Neuronal stem cell (in vitro differentiated cells): ENCODE measurements at regions not wholly inside any gene's neighbourhood (a gene's known extent, or its start where the extent isn't known, plus 50 kb on each side); places are given as distances from the start of the nearest gene placed in this dataset.
A peak's percentile ranks its signal among the peaks of the same experiment; 100 is the strongest.

Experiments used
- DNase-seq: peaks from one replicate; pipeline ENCODE4 v3.0.0-alpha.2; 2013; ENCODE audit warnings: low spot score
- H2AFZ ChIP-seq: one replicate; pipeline ENCODE4 v1.6.1; 2013; ENCODE audit warnings: mild to moderate bottlenecking, low read length, inconsistent platforms
- H2AK5ac ChIP-seq: 2 replicates; pipeline ENCODE4 v1.6.1; 2013; ENCODE audit warnings: low read depth, mild to moderate bottlenecking, inconsistent platforms, low read length, moderate library complexity, mixed read lengths
- H2BK120ac ChIP-seq: 2 replicates; pipeline ENCODE4 v1.6.1; 2013; ENCODE audit warnings: low read depth, mild to moderate bottlenecking, inconsistent platforms, low read length, moderate library complexity, mixed read lengths
- H2BK12ac ChIP-seq: one replicate; pipeline ENCODE4 v1.6.1; 2013; ENCODE audit warnings: low read length, inconsistent platforms
- H2BK15ac ChIP-seq: 2 replicates; pipeline ENCODE4 v1.6.1; 2013; ENCODE audit warnings: mild to moderate bottlenecking, low read length, inconsistent platforms, mixed read lengths
- H2BK5ac ChIP-seq: one replicate; pipeline ENCODE4 v1.6.1; 2013; ENCODE audit warnings: inconsistent platforms, mild to moderate bottlenecking, low read length, moderate library complexity
- H3K14ac ChIP-seq: one replicate; pipeline ENCODE4 v1.6.1; 2013; ENCODE audit warnings: low read length, inconsistent platforms
- H3K18ac ChIP-seq: 2 replicates; pipeline ENCODE4 v1.6.1; 2013; ENCODE audit warnings: low read length, inconsistent platforms
- H3K23ac ChIP-seq: 2 replicates; pipeline ENCODE4 v1.6.1; 2013; ENCODE audit warnings: low read depth, mild to moderate bottlenecking, mixed read lengths, low read length, inconsistent platforms; ENCODE audit not compliant: poor library complexity
- H3K27ac ChIP-seq: replicated peaks from 3 replicates; pipeline ENCODE4 v1.5.1; 2013; ENCODE audit warnings: low read length, inconsistent platforms
- H3K27me3 ChIP-seq, 3 experiments: 2 replicates each; pipeline ENCODE4 v1.6.1; 2013; ENCODE audit warnings: low read length in 3 of 3, mild to moderate bottlenecking in 2 of 3, inconsistent platforms in 1 of 3, low read depth in 1 of 3, mixed read lengths in 1 of 3, moderate library complexity in 1 of 3; ENCODE audit not compliant: control insufficient read depth in 3 of 3, insufficient read depth in 3 of 3
- H3K36me3 ChIP-seq, 2 donors: replicated peaks in 1 of 2; 2 replicates each; pipeline ENCODE4 v1.6.1; 2013; ENCODE audit warnings: low read length in 2 of 2; ENCODE audit not compliant: control insufficient read depth in 2 of 2, insufficient read depth in 2 of 2
- H3K4ac ChIP-seq: 2 replicates; pipeline ENCODE4 v1.6.1; 2013; ENCODE audit warnings: inconsistent platforms, mild to moderate bottlenecking, low read length, moderate library complexity
- H3K4me1 ChIP-seq, 2 donors: 1 replicate in 1 of 2; 2 replicates in 1 of 2; pipeline ENCODE4 v1.6.1; 2013; ENCODE audit warnings: low read length in 2 of 2, low read depth in 1 of 2; ENCODE audit not compliant: control insufficient read depth in 2 of 2, insufficient read depth in 1 of 2
- H3K4me2 ChIP-seq: one replicate; pipeline ENCODE4 v1.6.1; 2013; ENCODE audit warnings: mild to moderate bottlenecking, low read length, inconsistent platforms; ENCODE audit not compliant: insufficient read depth, poor library complexity, severe bottlenecking
- H3K4me3 ChIP-seq, 2 donors: 2 replicates each; pipeline ENCODE4 v1.5.1; 2013; ENCODE audit warnings: low read length in 2 of 2, mild to moderate bottlenecking in 2 of 2, inconsistent platforms in 1 of 2, moderate library complexity in 1 of 2
- H3K79me1 ChIP-seq: one replicate; pipeline ENCODE4 v1.6.1; 2013; ENCODE audit warnings: low read depth, mild to moderate bottlenecking, inconsistent platforms, low read length, moderate library complexity
- H3K9ac ChIP-seq: one replicate; pipeline ENCODE4 v1.6.1; 2013; ENCODE audit warnings: mild to moderate bottlenecking, low read depth, low read length, inconsistent platforms; ENCODE audit not compliant: poor library complexity
- H3K9me3 ChIP-seq, 2 donors: replicated peaks in 1 of 2; 2 replicates each; pipeline versions ENCODE3 to v1.6.1; 2013; ENCODE audit warnings: low read length in 2 of 2, mild to moderate bottlenecking in 2 of 2, inconsistent platforms in 1 of 2, low read depth in 1 of 2, mixed read lengths in 1 of 2, moderate library complexity in 1 of 2; ENCODE audit not compliant: control insufficient read depth in 2 of 2, insufficient read depth in 1 of 2
- H4K8ac ChIP-seq: one replicate; pipeline ENCODE4 v1.6.1; 2013; ENCODE audit warnings: low read depth, mild to moderate bottlenecking, inconsistent platforms, low read length, moderate library complexity
- H4K91ac ChIP-seq: one replicate; pipeline ENCODE4 v1.6.1; 2013; ENCODE audit warnings: low read length, low read depth, mild to moderate bottlenecking, inconsistent platforms; ENCODE audit not compliant: poor library complexity
- WGBS, 2 donors: extraction: QIAGEN DNeasy Blood & Tissue Kit; methylation state at CpG; one replicate each; pipeline ENCODE4 v1.1.7; 2013; ENCODE audit warnings: missing lambda C conversion rate in 2 of 2, mixed read lengths in 1 of 2; ENCODE audit not compliant: insufficient read length in 2 of 2, insufficient replicate concordance in 1 of 2; ENCODE audit errors: extremely low coverage in 2 of 2; 5-methylcytosine and 5-hydroxymethylcytosine counted together

DNA sequence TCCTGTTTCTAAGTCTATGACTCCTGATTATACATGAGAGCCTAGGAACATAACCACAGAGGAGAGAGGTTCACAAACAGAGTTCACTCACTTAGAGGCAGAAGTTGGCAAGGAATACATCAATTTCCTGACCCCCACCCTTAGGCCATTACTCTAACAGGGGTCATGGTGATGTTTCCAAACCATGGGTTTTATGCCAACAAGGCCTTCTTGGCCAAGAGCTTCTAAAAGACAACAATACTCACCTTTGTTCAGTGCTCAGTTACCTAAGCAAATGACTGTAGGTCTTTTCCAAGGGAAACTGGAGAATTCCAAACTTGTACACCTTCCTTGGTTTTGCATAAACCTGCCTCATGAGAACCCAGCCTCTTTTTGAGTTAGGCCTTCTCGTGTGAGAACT is 52.6 kb downstream of the ERICH4 start:
- Histone ChIP-seq H3K36me3 (no peaks in the 10 kb centered on the region), H3K79me1 (no peaks in the 10 kb centered on the region), H2AK5ac (no peak overlapping the region), H4K91ac (no peak overlapping the region), H3K4me2 (no peak overlapping the region), H3K4me3 (no peak overlapping the region), H3K18ac (no peak overlapping the region), H3K9ac (no peak overlapping the region), H3K14ac (no peak overlapping the region), H2BK15ac (no peak overlapping the region), H2BK12ac (no peak overlapping the region), H3K27ac (no peak overlapping the region), H3K4ac (no peak overlapping the region), H3K23ac (no peak overlapping the region), H3K27me3 (peaks cover 0 to 43% (median 0%) of the 10 kb centered on the region in 3 experiments), H3K4me1 (no peaks in the 10 kb centered on the region), H2AFZ (no peak overlapping the region), H3K9me3 (peaks cover under 1 to 12% of the 10 kb centered on the region in 2 donors), H2BK5ac (no peak overlapping the region), H4K8ac (no peak overlapping the region), H2BK120ac (no peak overlapping the region)
- DNase-seq = no peak
- no CpG with 5 or more reads among the region's 1 CpG for WGBS, 2 donors

DNA sequence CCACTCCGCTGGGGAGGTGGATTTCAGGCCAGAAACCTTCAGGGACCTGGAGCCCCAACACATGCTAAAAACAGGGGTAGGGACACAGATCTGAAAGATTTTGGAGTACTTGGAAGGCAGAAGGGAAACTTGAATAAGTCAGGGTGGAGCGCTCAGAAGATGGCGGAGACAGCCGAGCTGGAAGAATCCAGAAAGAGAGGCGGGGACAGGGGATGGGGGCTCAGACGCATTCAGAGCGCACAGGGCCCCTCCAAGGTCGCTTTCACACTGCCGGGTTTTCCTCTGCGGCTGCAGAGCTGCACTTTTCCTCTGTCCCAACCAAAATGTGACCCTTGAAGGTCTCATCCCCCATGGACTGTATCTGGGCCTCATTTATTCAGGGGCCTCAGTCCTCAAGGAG is 56.9 kb downstream of the ERICH4 start:
- Histone ChIP-seq H3K27ac (no peak overlapping the region), H2BK12ac (no peak overlapping the region), H2AK5ac (no peak overlapping the region), H3K4me1 (no peaks in the 10 kb centered on the region), H3K4ac (no peak overlapping the region), H3K18ac (no peak overlapping the region), H3K4me2 (no peak overlapping the region), H2BK15ac (no peak overlapping the region), H4K8ac (no peak overlapping the region), H4K91ac (no peak overlapping the region), H2AFZ (no peak overlapping the region), H3K9me3 (peaks cover 4 to 11% of the 10 kb centered on the region in 2 donors), H3K14ac (no peak overlapping the region), H3K27me3 (peaks cover 0 to 47% (median 0%) of the 10 kb centered on the region in 3 experiments), H3K9ac (no peak overlapping the region), H3K23ac (no peak overlapping the region), H2BK5ac (no peak overlapping the region), H3K4me3 (no peak overlapping the region), H3K79me1 (no peaks in the 10 kb centered on the region), H3K36me3 (no peaks in the 10 kb centered on the region), H2BK120ac (no peak overlapping the region)
- WGBS, 2 donors = no CpG with 5 or more reads among the region's 10 CpGs
- DNase-seq = no peak

DNA sequence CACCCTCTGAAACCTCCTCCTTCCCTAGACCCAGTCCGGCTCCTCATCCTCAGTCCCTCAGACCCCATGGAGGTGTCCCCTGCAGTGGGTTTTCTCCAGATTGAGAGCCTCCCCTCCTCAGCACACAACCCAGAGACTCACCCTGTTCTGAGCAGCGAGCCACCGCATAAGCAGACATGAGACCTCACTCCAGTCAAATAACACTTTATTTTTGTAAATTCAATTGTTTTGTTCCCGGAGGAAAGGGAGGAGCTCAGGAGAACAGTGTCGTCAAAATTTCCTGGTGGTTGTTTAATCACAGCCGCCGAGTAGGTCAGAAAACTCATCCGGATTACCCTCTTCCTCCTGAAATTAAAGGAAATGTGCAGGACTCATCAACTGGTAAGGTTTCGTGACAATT is 57.5 kb downstream of the ERICH4 start:
- Histone ChIP-seq H2BK15ac (no peak overlapping the region), H3K4me1 (no peaks in the 10 kb centered on the region), H4K8ac (no peak overlapping the region), H3K4me3 (no peak overlapping the region), H3K4ac (no peak overlapping the region), H3K9me3 (peaks cover 4 to 13% of the 10 kb centered on the region in 2 donors), H3K27ac (no peak overlapping the region), H3K23ac (no peak overlapping the region), H2BK5ac (no peak overlapping the region), H3K9ac (no peak overlapping the region), H3K4me2 (no peak overlapping the region), H3K79me1 (peaks cover 2% of the 10 kb centered on the region), H3K14ac (no peak overlapping the region), H2AK5ac (no peak overlapping the region), H4K91ac (no peak overlapping the region), H2BK120ac (no peak overlapping the region), H2AFZ (no peak overlapping the region), H2BK12ac (no peak overlapping the region), H3K18ac (no peak overlapping the region), H3K27me3 (peaks cover 0 to 50% (median 0%) of the 10 kb centered on the region in 3 experiments), H3K36me3 (no peaks in the 10 kb centered on the region)
- WGBS, 2 donors = no CpG with 5 or more reads among the region's 9 CpGs
- no peak for DNase-seq

DNA sequence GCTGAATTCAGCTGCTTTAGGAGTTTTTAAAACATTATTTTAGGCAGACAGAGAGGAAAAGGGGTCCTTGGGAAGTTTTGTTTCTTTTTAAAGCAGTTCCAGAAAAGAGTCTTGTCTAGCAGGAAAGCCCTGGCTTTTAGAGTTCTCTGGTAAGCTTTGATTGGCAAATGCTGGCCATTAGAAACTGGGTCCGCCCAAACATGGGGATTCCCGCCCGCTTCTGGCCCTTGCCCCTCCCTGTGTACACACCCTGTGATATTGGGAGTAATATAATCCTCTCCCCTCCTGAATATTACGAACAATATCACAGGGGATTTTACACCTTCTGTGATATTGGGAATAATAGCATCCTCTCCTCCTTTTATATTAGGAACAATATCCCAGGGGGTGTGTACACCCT is 58.9 kb downstream of the ERICH4 start:
- Histone ChIP-seq H2AK5ac (no peak overlapping the region), H3K18ac (no peak overlapping the region), H3K36me3 (no peaks in the 10 kb centered on the region), H3K27me3 (peaks cover 0 to 52% (median 0%) of the 10 kb centered on the region in 3 experiments), H3K23ac (no peak overlapping the region), H2BK15ac (no peak overlapping the region), H3K9ac (no peak overlapping the region), H3K4me2 (no peak overlapping the region), H2BK12ac (no peak overlapping the region), H3K79me1 (peaks cover 4% of the 10 kb centered on the region), H2BK5ac (no peak overlapping the region), H3K4ac (no peak overlapping the region), H3K27ac (no peak overlapping the region), H4K91ac (no peak overlapping the region), H3K9me3 (peaks cover 4 to 16% of the 10 kb centered on the region in 2 donors), H4K8ac (no peak overlapping the region), H2BK120ac (no peak overlapping the region), H2AFZ (peak overlapping the region; percentile 62), H3K4me1 (no peaks in the 10 kb centered on the region), H3K14ac (no peak overlapping the region), H3K4me3 (no peak overlapping the region)
- DNase-seq = no peak
- no CpG with 5 or more reads among the region's 4 CpGs for whole genome bisulfite sequencing, 2 donors
